ENCODE measurements at regions not wholly inside any gene's neighbourhood (a gene's known extent, or its start where the extent isn't known, plus 50 kb on each side); places are given as distances from the start of the nearest gene placed in this dataset.

DNA sequence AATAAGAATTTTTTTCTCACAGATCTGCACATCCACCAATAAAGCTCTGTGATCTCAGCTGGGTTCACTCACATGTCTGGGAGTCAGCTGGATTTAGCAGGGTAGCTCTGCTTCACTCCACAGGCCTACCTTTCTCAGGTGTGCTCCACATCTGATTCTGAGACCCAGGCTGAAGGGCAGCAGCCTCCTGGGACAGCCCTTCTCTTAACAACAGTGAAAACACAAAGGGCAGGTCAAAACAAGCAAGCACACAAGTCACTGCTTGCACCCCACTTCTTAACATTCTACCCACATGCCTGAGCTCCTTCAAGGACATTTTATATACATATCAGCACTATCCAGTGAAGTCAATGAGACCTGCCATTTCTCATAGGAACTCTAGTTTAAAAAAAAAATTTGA, 96.0 kb upstream of the MAP3K4 start:
- CTCF ChIA-PET: no interaction called here
- no peak for TF ChIP-seq RAD21 (IDR thresholded peaks at IDR 0.05; ENCODE audit: low read length)

More for the DNA sequence above, 96.0 kb upstream of the MAP3K4 start:
- no peaks in the 10 kb centered on the region for H3K36me3 ChIP-seq (ENCODE audit: control insufficient read depth, insufficient read depth, low read length)
- no peak overlapping the region for H3K56ac ChIP-seq (ENCODE audit: extremely low read depth, insufficient read depth, low read length)
- no peak overlapping the region for H3K14ac ChIP-seq (replicated peaks; ENCODE audit: low read depth, low read length)
- no peak overlapping the region for H3K4ac ChIP-seq (ENCODE audit: low read depth, low read length)
- no peak overlapping the region for H2AK9ac ChIP-seq (replicated peaks; ENCODE audit: low read depth, low read length, poor library complexity)
- DNase-seq: no peak
- POLR2A ChIA-PET (ENCODE audit: unreplicated experiment): no interaction called here
- H3K18ac ChIP-seq (ENCODE audit: low read depth, low read length): no peak overlapping the region
- H3K23ac ChIP-seq (ENCODE audit: low read depth, low read length): no peak overlapping the region
- dilution Hi-C loops (cut with HindIII; ENCODE audit: low sequenced_read_pairs, unreplicated experiment) (no loop called here), intact Hi-C loops (cut with micrococcal nuclease) (no loop called here), in situ Hi-C loops (cut with MboI; ENCODE audit: low sequenced_read_pairs) (no loop called here)
- no peak overlapping the region for H3K4me2 ChIP-seq (ENCODE audit: low read depth, low read length)
- no peak overlapping the region for H4K8ac ChIP-seq (ENCODE audit: low read depth in 2 of 2, low read length in 2 of 2)
- no peak overlapping the region for H4K5ac ChIP-seq (ENCODE audit: low read depth, low read length)
- H3K9ac ChIP-seq (ENCODE audit: low read depth, low read length): no peak overlapping the region
- H3K79me1 ChIP-seq (ENCODE audit: low read depth in 1 of 2, low read length in 2 of 2): no peaks in the 10 kb centered on the region
- H3K9me3 ChIP-seq (ENCODE audit: control insufficient read depth, insufficient read depth, low read length): no peaks in the 10 kb centered on the region
- no peaks in the 10 kb centered on the region for H3K27me3 ChIP-seq (ENCODE audit: control insufficient read depth, insufficient read depth, low read length)
- ATAC-seq (ENCODE audit: low read depth): no peak
- H2AK5ac ChIP-seq (ENCODE audit: low read depth, low read length): no peak overlapping the region
- H4K20me1 ChIP-seq (ENCODE audit: insufficient read depth, low read length): no peaks in the 10 kb centered on the region
- H2AFZ ChIP-seq (replicated peaks; ENCODE audit: low read length, poor library complexity): no peak overlapping the region
- no peak overlapping the region for H3K27ac ChIP-seq (ENCODE audit: insufficient read depth, low read length)
- no peak overlapping the region for H4K91ac ChIP-seq (ENCODE audit: insufficient read depth, low read depth, low read length)
- H2BK20ac ChIP-seq (ENCODE audit: low read depth, low read length): no peak overlapping the region
- no peaks in the 10 kb centered on the region for H3K9me1 ChIP-seq (ENCODE audit: insufficient read depth, low read length)
- no peak overlapping the region for H2BK5ac ChIP-seq (ENCODE audit: low read depth, low read length, poor library complexity, severe bottlenecking)
- H3K4me1 ChIP-seq (ENCODE audit: control insufficient read depth, insufficient read depth, low read length): no peaks in the 10 kb centered on the region
- H2BK15ac ChIP-seq (ENCODE audit: low read depth, low read length): no peak overlapping the region
- no TSS peak for BruUV-seq (replicated peaks)
- H3K4me3 ChIP-seq (ENCODE audit: insufficient read depth, low read depth, low read length): no peak overlapping the region
- no peak overlapping the region for H2BK120ac ChIP-seq (ENCODE audit: low read depth, low read length)
